GM21367 (cell line): ENCODE measurements at regions not wholly inside any gene's neighbourhood (a gene's known extent, or its start where the extent isn't known, plus 50 kb on each side); places are given as distances from the start of the nearest gene placed in this dataset.

ENCODE experiments used
- ATAC-seq: cut with Tn5 transposase; IDR thresholded peaks from one replicate; pipeline ENCODE4 v1.9.1; 2021; ENCODE audit not compliant: unreplicated experiment

- ATAC-seq, result no peak
These were observed 54.8 kb upstream of the CREB1 start for GRCh38 chr2:207474863-207475485.

GRCh38 chr2:207475546-207475945 is 54.2 kb upstream of the CREB1 start:
- no peak for ATAC-seq

- no peak for ATAC-seq
These were observed 51.9 kb upstream of the CREB1 start for GRCh38 chr2:207477896-207478295.

- ATAC-seq, result no peak
These were observed 51.2 kb upstream of the CREB1 start for GRCh38 chr2:207478572-207478971.

- ATAC-seq, result no peak
These were observed 50.5 kb upstream of the CREB1 start for GRCh38 chr2:207479198-207479785.
